Mucosa of descending colon (tissue), 3 donors: ENCODE measurements at regions not wholly inside any gene's neighbourhood (a gene's known extent, or its start where the extent isn't known, plus 50 kb on each side); places are given as distances from the start of the nearest gene placed in this dataset.

ENCODE experiments used
- ATAC-seq: fragments of 200-7000 bp; cut with Tn5 transposase; one replicate; pipeline ENCODE4 v1.9.1; 2020; ENCODE audit warnings: mild to moderate bottlenecking, moderate library complexity
- DNase-seq, 3 donors: peaks; one replicate each; pipeline ENCODE4 v3.0.0-alpha.2; 2020
- H3K36me3 ChIP-seq: fragments of 200-600 bp; one replicate; pipeline ENCODE4 v1.8.0; 2021; ENCODE audit warnings: low read depth, mild to moderate bottlenecking
- H3K4me1 ChIP-seq: fragments of 200-600 bp; one replicate; pipeline ENCODE4 v1.8.0; 2021; ENCODE audit warnings: low read depth, mild to moderate bottlenecking
- H3K4me3 ChIP-seq: fragments of 200-600 bp; one replicate; pipeline ENCODE4 v1.8.0; 2021; ENCODE audit warnings: mild to moderate bottlenecking
- H3K9me3 ChIP-seq: fragments of 200-600 bp; one replicate; pipeline ENCODE4 v1.8.0; 2021; ENCODE audit warnings: mild to moderate bottlenecking
- intact Hi-C, 2 donors: fragments of 100-400 bp; cut with DNase I in 1 of 2; cut with micrococcal nuclease in 1 of 2; formaldehyde crosslinking; loops; one replicate each; pipeline versions ENCODE4 v1.11.0 to v1.11.1; 2022; cut with DNase I, micrococcal nuclease
- TF ChIP-seq, protein P1 (sequence below): fragments of 200-600 bp; IDR thresholded peaks from one replicate; pipeline ENCODE4 v1.8.0; 2022; ENCODE audit warnings: antibody characterized with exemption, mild to moderate bottlenecking
- donor health status: DM: no; HTN: no; CAD: no; lungs with moderate emphysema.
- donor health status: DM: no; HTN: no; CAD: no.
- donor health status: DM: no; HTN: yes; CAD: no.

DNA sequence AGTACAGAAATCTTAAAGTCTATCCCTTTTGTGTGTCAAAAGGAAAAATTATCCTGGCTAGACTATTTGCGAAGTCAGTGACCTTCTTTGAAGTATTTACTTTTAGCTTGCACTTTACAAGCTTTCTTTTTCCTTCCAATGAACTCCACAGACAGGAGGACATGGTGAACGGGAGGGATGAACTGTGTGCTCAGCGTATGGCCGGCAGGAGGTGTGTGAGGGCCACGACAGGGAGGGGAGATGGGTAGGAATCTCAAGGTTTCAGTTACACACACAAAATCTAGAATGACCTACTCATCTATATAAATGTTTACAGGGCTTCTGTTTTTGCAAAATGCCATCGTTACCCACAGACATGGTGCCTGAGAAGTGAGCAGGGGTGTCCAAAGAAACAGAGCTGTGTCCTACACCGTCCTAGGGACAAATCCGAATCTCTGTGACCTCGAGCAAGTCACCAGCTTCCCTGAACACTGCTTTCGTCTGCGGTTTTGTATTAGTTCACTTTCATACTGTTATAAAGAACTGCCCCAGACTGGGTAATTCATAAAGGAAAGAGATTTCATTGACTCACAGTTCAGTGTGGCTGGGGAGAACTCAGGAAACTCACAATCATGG is 537.2 kb downstream of the LIG4 start:
- Histone ChIP-seq H3K4me3 (no peak overlapping the region), H3K4me1 (no peaks in the 10 kb centered on the region), H3K36me3 (no peaks in the 10 kb centered on the region), H3K9me3 (no peaks in the 10 kb centered on the region)
- ATAC-seq = no peak
- DNase-seq = no peak
- TF ChIP-seq, protein P1, sequence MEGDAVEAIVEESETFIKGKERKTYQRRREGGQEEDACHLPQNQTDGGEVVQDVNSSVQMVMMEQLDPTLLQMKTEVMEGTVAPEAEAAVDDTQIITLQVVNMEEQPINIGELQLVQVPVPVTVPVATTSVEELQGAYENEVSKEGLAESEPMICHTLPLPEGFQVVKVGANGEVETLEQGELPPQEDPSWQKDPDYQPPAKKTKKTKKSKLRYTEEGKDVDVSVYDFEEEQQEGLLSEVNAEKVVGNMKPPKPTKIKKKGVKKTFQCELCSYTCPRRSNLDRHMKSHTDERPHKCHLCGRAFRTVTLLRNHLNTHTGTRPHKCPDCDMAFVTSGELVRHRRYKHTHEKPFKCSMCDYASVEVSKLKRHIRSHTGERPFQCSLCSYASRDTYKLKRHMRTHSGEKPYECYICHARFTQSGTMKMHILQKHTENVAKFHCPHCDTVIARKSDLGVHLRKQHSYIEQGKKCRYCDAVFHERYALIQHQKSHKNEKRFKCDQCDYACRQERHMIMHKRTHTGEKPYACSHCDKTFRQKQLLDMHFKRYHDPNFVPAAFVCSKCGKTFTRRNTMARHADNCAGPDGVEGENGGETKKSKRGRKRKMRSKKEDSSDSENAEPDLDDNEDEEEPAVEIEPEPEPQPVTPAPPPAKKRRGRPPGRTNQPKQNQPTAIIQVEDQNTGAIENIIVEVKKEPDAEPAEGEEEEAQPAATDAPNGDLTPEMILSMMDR = no peak
- intact Hi-C loops = no loop called here

DNA sequence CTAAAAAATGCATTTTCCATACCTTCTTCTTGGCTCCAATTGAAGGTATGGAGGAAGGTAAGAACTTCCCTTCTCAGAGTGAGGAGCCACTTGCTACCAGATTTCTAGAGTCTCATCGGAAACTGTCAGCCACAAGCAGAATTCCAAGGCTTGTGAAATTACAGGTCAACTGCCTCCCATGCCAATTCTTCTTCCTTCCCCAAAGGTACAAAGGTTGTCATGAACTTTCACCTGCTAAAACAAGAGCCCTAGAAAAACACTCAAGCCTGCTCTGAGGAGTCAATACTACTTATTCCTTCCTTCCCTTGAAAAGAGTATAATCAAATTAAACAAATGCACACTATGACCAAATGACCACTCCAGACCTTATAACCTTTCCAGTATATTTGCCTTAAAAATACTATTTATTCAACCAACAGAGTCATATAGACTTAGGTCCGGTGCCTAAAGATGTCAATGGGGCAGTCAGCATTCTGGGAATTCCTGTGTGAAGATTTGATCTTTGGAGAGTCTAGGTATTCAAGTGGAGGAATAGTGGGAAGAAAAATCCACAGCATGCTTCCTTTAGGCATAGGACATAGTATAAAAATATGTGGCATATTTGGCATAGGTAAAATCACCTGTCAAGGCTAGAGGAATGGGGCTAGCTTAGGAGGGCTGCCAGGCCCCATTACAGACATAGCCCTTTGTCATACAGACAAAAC is 539.3 kb downstream of the LIG4 start:
- ATAC-seq (no peak), DNase-seq (no peak)
- Histone ChIP-seq H3K4me1 (no peaks in the 10 kb centered on the region), H3K4me3 (no peak overlapping the region), H3K36me3 (no peaks in the 10 kb centered on the region), H3K9me3 (no peaks in the 10 kb centered on the region)
- TF ChIP-seq, protein P1 = no peak
- intact Hi-C loops = no loop called here

DNA sequence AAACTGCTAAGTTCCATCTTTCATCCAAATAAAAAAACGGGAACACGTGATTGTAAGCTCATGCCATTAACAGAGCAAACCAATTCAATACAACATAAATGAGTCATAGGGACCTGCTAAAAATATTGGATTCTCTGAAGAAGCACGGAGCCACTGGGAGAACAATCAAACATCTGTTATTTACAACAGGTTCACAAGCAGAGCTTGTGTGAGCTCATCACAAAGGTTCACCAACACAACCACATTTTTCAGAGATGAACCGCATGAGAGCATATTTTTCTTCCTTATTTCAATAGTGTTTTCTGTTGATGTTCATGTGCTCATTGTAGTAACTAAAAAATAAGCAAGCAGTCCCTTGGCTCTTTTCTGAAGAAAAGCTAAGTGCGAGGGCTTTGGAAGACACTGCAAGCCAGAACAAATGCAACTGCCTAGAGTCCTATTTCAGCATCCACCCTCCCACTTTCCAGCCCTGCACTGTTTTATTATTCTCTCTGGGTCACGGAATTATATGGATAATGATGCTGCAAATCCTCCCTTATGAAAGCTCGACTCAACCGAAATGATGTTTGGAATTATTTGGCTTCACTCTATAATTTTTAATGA is 545.8 kb downstream of the LIG4 start:
- no peak overlapping the region for H3K4me3 ChIP-seq
- H3K9me3 ChIP-seq = no peaks in the 10 kb centered on the region
- DNase-seq (no peak), ATAC-seq (no peak)
- no peaks in the 10 kb centered on the region for H3K4me1 ChIP-seq
- TF ChIP-seq, protein P1 = no peak
- H3K36me3 ChIP-seq = no peaks in the 10 kb centered on the region
- intact Hi-C loops = no loop called here

DNA sequence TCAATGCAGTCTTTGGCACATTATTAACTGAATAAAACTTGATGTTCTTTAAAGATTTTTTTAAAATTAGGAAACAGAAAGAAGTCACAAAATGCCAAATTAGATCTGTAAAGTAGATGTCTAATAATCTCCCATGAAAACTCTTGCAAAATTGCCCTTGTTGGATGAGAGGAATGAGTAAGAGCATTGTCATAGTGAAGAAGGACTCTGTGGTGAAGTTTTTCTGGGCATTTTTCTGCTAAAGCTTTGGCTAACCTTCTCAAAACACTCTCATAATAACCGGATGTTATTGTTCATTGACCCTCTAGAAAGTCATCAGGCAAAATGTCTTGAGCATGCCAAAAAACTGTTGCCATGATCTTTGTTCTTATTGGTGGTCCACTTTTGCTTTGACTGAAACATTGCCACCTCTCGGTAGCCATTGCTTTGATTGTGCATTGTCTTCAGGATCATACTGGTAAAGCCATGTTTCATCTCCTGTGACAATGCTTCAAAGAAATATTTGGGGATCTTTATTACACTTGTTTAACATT is 549.3 kb downstream of the LIG4 start:
- no peak overlapping the region for H3K4me3 ChIP-seq
- TF ChIP-seq, protein P1 = no peak
- intact Hi-C loops = no loop called here
- DNase-seq (no peak), ATAC-seq (no peak)
- H3K9me3 ChIP-seq = no peaks in the 10 kb centered on the region
- no peaks in the 10 kb centered on the region for H3K36me3 ChIP-seq
- no peaks in the 10 kb centered on the region for H3K4me1 ChIP-seq

DNA sequence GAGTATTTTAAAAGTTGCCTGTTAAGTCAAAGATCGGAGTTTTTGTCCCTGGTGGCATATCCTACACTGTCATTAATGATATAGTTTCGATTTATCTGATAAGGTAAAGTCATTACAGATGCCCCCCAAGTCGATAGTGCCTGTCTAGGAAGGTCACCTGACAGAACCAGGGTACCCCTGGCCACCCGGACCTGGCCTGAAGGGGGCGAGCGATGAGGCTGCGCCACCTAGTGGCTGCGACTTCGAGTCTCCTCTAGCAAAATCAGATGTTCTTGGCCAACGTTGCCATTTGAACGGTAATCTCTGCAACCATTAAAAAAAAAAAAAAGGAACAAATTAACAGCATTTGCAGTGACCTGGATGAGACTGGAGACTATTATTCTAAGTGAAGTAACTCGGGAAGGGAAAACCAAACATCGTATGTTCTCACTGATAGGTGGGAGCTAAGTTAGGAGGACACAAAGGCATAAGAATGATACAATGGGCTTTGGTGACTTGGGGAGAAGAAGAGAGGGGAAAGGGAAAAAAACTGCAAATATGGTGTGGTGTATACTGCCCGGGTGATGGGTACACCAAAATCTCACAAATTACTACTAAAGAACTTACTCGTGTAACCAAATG is 565.1 kb downstream of the LIG4 start:
- ATAC-seq = peak; percentile 51
- TF ChIP-seq, protein P1 = peak; percentile 56
- intact Hi-C loops = no loop called here

More for the DNA sequence above, 565.1 kb downstream of the LIG4 start:
- H3K4me3 ChIP-seq = no peak overlapping the region
- no peaks in the 10 kb centered on the region for H3K9me3 ChIP-seq
- peak in 2 of 3 donors; percentile 47 to 60 for DNase-seq
- H3K36me3 ChIP-seq = no peaks in the 10 kb centered on the region
- H3K4me1 ChIP-seq = no peaks in the 10 kb centered on the region
